Endothelial cell of umbilical vein (primary cell): ENCODE measurements at regions not wholly inside any gene's neighbourhood (a gene's known extent, or its start where the extent isn't known, plus 50 kb on each side); places are given as distances from the start of the nearest gene placed in this dataset.
A peak's percentile ranks its signal among the peaks of the same experiment; 100 is the strongest.

Experiments used
- BruUV-seq: library from RNA; stranded (reverse); fragments of 400-500 nt; replicated peaks from 2 replicates; lab custom pipeline; 2021; lab: Mats Ljungman, UMichigan
- CTCF ChIA-PET: fragments of 300-600, 350-600 bp; sonication (Branson Sonifier 250); formaldehyde crosslinking; loops from one replicate; lab custom pipeline; 2021; ENCODE audit warnings: antibody characterized with exemption, inconsistent platforms; lab: Charles Lee
- POLR2A ChIA-PET: fragments of 300-600, 350-600 bp; sonication (Branson Sonifier 250); formaldehyde crosslinking; loops from one replicate; lab custom pipeline; 2021; ENCODE audit warnings: antibody characterized with exemption, inconsistent platforms; lab: Charles Lee
- DNase-seq: peaks from one replicate; pipeline ENCODE4 v3.0.0-alpha.2; 2011; ENCODE audit warnings: low read depth, low spot score
- FAIRE-seq: peaks from 2 replicates; lab custom pipeline; 2011; peaks lifted over from hg19 to GRCh38; lab: Jason Lieb, UNC
- H2AFZ ChIP-seq: 2 replicates; pipeline ENCODE4 v1.6.0; 2012; ENCODE audit warnings: low read depth, low read length, control low read depth, inconsistent platforms
- H3K27ac ChIP-seq: 2 replicates; pipeline ENCODE4 v1.5.1; 2011; ENCODE audit warnings: low read depth, mild to moderate bottlenecking, control low read depth, low read length, moderate library complexity; ENCODE audit not compliant: insufficient read depth
- H3K27me3 ChIP-seq, 2 experiments: 2 replicates each; pipeline versions ENCODE4 v1.6.0 to v1.6.1; 2011; ENCODE audit warnings: low read length in 2 of 2, mixed read lengths in 1 of 2; ENCODE audit not compliant: control insufficient read depth in 2 of 2, insufficient read depth in 2 of 2
- H3K36me3 ChIP-seq, 2 experiments: 2 replicates in 1 of 2; 3 replicates in 1 of 2; pipeline ENCODE4 v1.5.1; 2011; ENCODE audit warnings: low read length in 2 of 2, mild to moderate bottlenecking in 1 of 2, moderate library complexity in 1 of 2; ENCODE audit not compliant: control insufficient read depth in 2 of 2, insufficient read depth in 2 of 2; ENCODE audit errors: extremely low read depth in 1 of 2
- H3K4me1 ChIP-seq: 3 replicates; pipeline ENCODE4 v1.5.1; 2011; ENCODE audit warnings: mild to moderate bottlenecking, low read length; ENCODE audit not compliant: control insufficient read depth, insufficient read depth; ENCODE audit errors: extremely low read depth
- H3K4me2 ChIP-seq: 2 replicates; pipeline ENCODE4 v1.6.1; 2011; ENCODE audit warnings: low read length, control low read depth, mixed read lengths; ENCODE audit not compliant: insufficient read depth
- H3K4me3 ChIP-seq, 3 experiments: fragments of 200-600 bp in 1 of 3; sonication (generic), shearing (Covaris generic) in 1 of 3; replicated peaks in 1 of 3; 2 replicates each; pipeline ENCODE4 v1.5.1; 2011 to 2016; ENCODE audit warnings: control low read depth in 3 of 3, low read length in 3 of 3, mild to moderate bottlenecking in 2 of 3, inconsistent platforms in 1 of 3, low read depth in 1 of 3, moderate library complexity in 1 of 3; ENCODE audit not compliant: insufficient read depth in 1 of 3
- H3K79me2 ChIP-seq: 2 replicates; pipeline ENCODE4 v1.6.0; 2012; ENCODE audit warnings: low read length, inconsistent platforms; ENCODE audit not compliant: control insufficient read depth, insufficient read depth
- H3K9ac ChIP-seq: replicated peaks from 2 replicates; pipeline ENCODE3; 2011; ENCODE audit warnings: low read length, control low read depth; ENCODE audit not compliant: insufficient read depth; ENCODE audit errors: extremely low read depth
- H3K9me1 ChIP-seq: replicated peaks from 3 replicates; pipeline ENCODE4 v1.6.0; 2011; ENCODE audit warnings: mild to moderate bottlenecking, low read length; ENCODE audit not compliant: control insufficient read depth, insufficient read depth; ENCODE audit errors: extremely low read depth
- H3K9me3 ChIP-seq: replicated peaks from 2 replicates; pipeline ENCODE4 v1.5.1; 2012; ENCODE audit warnings: low read length, inconsistent platforms; ENCODE audit not compliant: control insufficient read depth, insufficient read depth
- H4K20me1 ChIP-seq: replicated peaks from 2 replicates; pipeline ENCODE3; 2011; ENCODE audit warnings: mild to moderate bottlenecking, low read length; ENCODE audit not compliant: control insufficient read depth, insufficient read depth; ENCODE audit errors: extremely low read depth
- JUN ChIP-seq: IDR thresholded peaks from 2 replicates; pipeline ENCODE4 v1.6.1; 2011; ENCODE audit warnings: borderline replicate concordance, low read depth; ENCODE audit not compliant: insufficient read length, insufficient read depth
- MYC ChIP-seq: IDR thresholded peaks from one replicate; pipeline ENCODE4 v1.6.1; 2011; ENCODE audit warnings: mild to moderate bottlenecking, low read depth, low read length
- POLR2A ChIP-seq: IDR thresholded peaks from 2 replicates; pipeline ENCODE4 v1.6.1; 2012; ENCODE audit warnings: low read depth, mild to moderate bottlenecking, control low read depth, low read length
- dilution Hi-C: fragments of 300-500 bp; cut with MboI; formaldehyde crosslinking; loops from one replicate; pipeline ENCODE4 v1.15.0; 2019; ENCODE audit warnings: low sequenced_read_pairs; ENCODE audit not compliant: extremely low pct_ligation_motif_present
- intact Hi-C: fragments of 100-400 bp; cut with micrococcal nuclease; formaldehyde crosslinking; loops from one replicate; pipeline ENCODE4 v1.10.0; 2022
- TF ChIP-seq, protein P1 (sequence below), 2 donors: IDR thresholded peaks; 1 replicate in 1 of 2; 2 replicates in 1 of 2; pipeline ENCODE4 v1.5.1; 2011; ENCODE audit warnings: low read length in 2 of 2, mild to moderate bottlenecking in 2 of 2, moderate library complexity in 2 of 2, control low read depth in 1 of 2, inconsistent platforms in 1 of 2, low read depth in 1 of 2; ENCODE audit not compliant: insufficient read depth in 1 of 2; ENCODE audit errors: extremely low read depth in 1 of 2

DNA sequence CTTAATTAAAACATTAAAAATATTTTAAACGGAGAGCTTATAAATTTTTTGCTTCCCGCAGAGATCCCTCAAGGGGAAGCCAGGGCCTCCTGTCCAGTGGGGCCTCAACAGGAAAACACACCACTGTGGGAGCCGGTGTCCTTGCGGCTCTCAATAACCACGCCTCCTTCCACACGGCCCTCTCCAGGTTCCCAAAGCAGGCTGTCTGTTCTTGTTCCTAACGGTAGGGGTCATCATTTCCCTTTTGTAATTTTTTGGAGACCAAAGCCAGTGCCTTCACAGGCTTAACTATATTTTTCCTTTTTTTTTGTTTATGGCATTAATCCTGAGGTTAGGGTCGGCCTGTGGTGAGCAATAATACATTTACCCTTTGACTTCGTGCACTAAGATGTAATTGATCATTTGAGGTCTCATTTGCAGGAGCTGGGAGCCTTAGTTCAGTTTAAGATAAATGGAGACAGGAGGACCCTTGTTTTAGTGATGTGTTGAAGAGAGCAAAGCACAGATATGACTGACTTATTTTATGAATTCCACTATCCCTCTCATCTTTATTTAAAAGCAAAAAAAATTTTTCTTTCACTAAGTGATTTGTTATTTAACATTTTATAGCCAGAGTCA, 77.5 kb upstream of the N4BP1 start:
- FAIRE-seq (peak; percentile 74), DNase-seq (peak; percentile 59)
- Histone ChIP-seq H3K27ac (no peak overlapping the region), H3K27me3 (no peaks in the 10 kb centered on the region), H3K79me2 (no peaks in the 10 kb centered on the region), H3K9me3 (no peaks in the 10 kb centered on the region), H3K4me2 (no peak overlapping the region), H3K9me1 (no peaks in the 10 kb centered on the region), H3K36me3 (no peaks in the 10 kb centered on the region), H3K4me1 (no peaks in the 10 kb centered on the region), H3K9ac (no peak overlapping the region), H2AFZ (no peak overlapping the region), H3K4me3 (no peak overlapping the region), H4K20me1 (no peaks in the 10 kb centered on the region)
- no TSS peak for BruUV-seq
- TF ChIP-seq, protein P1, sequence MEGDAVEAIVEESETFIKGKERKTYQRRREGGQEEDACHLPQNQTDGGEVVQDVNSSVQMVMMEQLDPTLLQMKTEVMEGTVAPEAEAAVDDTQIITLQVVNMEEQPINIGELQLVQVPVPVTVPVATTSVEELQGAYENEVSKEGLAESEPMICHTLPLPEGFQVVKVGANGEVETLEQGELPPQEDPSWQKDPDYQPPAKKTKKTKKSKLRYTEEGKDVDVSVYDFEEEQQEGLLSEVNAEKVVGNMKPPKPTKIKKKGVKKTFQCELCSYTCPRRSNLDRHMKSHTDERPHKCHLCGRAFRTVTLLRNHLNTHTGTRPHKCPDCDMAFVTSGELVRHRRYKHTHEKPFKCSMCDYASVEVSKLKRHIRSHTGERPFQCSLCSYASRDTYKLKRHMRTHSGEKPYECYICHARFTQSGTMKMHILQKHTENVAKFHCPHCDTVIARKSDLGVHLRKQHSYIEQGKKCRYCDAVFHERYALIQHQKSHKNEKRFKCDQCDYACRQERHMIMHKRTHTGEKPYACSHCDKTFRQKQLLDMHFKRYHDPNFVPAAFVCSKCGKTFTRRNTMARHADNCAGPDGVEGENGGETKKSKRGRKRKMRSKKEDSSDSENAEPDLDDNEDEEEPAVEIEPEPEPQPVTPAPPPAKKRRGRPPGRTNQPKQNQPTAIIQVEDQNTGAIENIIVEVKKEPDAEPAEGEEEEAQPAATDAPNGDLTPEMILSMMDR (IDR thresholded peaks at IDR 0.05; ENCODE audit: extremely low read depth in 1 of 2, insufficient read depth in 1 of 2, low read depth in 1 of 2, low read length in 2 of 2): peak; percentile 64
- no peak for TF ChIP-seq MYC
- CTCF ChIA-PET: interaction anchor here (0.8 to 2.1 kb wide), 11 partner anchors 8 to 1235 kb away, joined by 3 to 30 read pairs (median 4); no protein-coding TSS in a partner anchor
- dilution Hi-C loops: no loop called here
- POLR2A ChIA-PET: no interaction called here
- intact Hi-C loops: loop anchor here (5.0 kb wide), 1 partner anchor 1235 kb away; no protein-coding TSS in a partner anchor

- Histone ChIP-seq H4K20me1 (no peaks in the 10 kb centered on the region), H2AFZ (no peak overlapping the region), H3K4me1 (no peaks in the 10 kb centered on the region), H3K4me2 (no peak overlapping the region), H3K4me3 (no peak overlapping the region), H3K36me3 (no peaks in the 10 kb centered on the region), H3K27ac (no peak overlapping the region), H3K9ac (no peak overlapping the region), H3K27me3 (no peaks in the 10 kb centered on the region), H3K79me2 (no peaks in the 10 kb centered on the region), H3K9me3 (no peaks in the 10 kb centered on the region), H3K9me1 (no peaks in the 10 kb centered on the region)
- FAIRE-seq: no peak
- no peak for DNase-seq
- dilution Hi-C loops (no loop called here), intact Hi-C loops (no loop called here)
- BruUV-seq: no TSS peak
- ChIA-PET POLR2A (no interaction called here), CTCF (no interaction called here)
- TF ChIP-seq POLR2A (no peak), JUN (no peak)
Observed at GRCh38 chr16:48684148-48684547, 74.2 kb upstream of the N4BP1 start.
